GM19395 (cell line): ENCODE measurements at regions not wholly inside any gene's neighbourhood (a gene's known extent, or its start where the extent isn't known, plus 50 kb on each side); places are given as distances from the start of the nearest gene placed in this dataset.

Experiments used
- ATAC-seq: cut with Tn5 transposase; IDR thresholded peaks from one replicate; pipeline ENCODE4 v1.9.1; 2021; ENCODE audit warnings: mild to moderate bottlenecking, moderate library complexity; ENCODE audit not compliant: unreplicated experiment

- ATAC-seq: no peak
These were observed 590.7 kb downstream of the ANXA1 start for GRCh38 chr9:73742412-73742811.

GRCh38 chr9:73743826-73744225 is 592.2 kb downstream of the ANXA1 start:
- ATAC-seq: no peak

GRCh38 chr9:73745598-73745997 is 593.9 kb downstream of the ANXA1 start:
- ATAC-seq: no peak

- ATAC-seq: no peak
These were observed 601.5 kb downstream of the ANXA1 start for GRCh38 chr9:73753171-73753570.

- ATAC-seq: no peak
These were observed 610.2 kb downstream of the ANXA1 start for GRCh38 chr9:73761905-73762304.

- no peak for ATAC-seq
These were observed 622.2 kb downstream of the ANXA1 start for GRCh38 chr9:73773896-73774295.

GRCh38 chr9:73775757-73776156 is 624.1 kb downstream of the ANXA1 start:
- no peak for ATAC-seq

GRCh38 chr9:73780916-73781315 is 629.3 kb downstream of the ANXA1 start:
- no peak for ATAC-seq

GRCh38 chr9:73782166-73782565 is 630.5 kb downstream of the ANXA1 start:
- ATAC-seq: no peak

GRCh38 chr9:73799446-73799845 is 647.8 kb downstream of the ANXA1 start:
- no peak for ATAC-seq

GRCh38 chr9:73805111-73805510 is 653.4 kb downstream of the ANXA1 start:
- ATAC-seq: no peak

GRCh38 chr9:73805853-73806458 is 654.3 kb downstream of the ANXA1 start:
- no peak for ATAC-seq

GRCh38 chr9:73806876-73807275 is 655.2 kb downstream of the ANXA1 start:
- ATAC-seq: no peak

- no peak for ATAC-seq
These were observed 656.3 kb downstream of the ANXA1 start for GRCh38 chr9:73807952-73808351.

- no peak for ATAC-seq
These were observed 659.0 kb downstream of the ANXA1 start for GRCh38 chr9:73810585-73811215.

- ATAC-seq: no peak
These were observed 661.9 kb downstream of the ANXA1 start for GRCh38 chr9:73813546-73813945.

- no peak for ATAC-seq
These were observed 665.2 kb downstream of the ANXA1 start for GRCh38 chr9:73816905-73817304.

GRCh38 chr9:73824671-73825070 is 672.5 kb upstream of the RORB start:
- ATAC-seq: no peak

GRCh38 chr9:73838871-73839270 is 658.3 kb upstream of the RORB start:
- no peak for ATAC-seq

- no peak for ATAC-seq
These were observed 657.7 kb upstream of the RORB start for GRCh38 chr9:73839471-73839870.

- ATAC-seq: no peak
These were observed 656.1 kb upstream of the RORB start for GRCh38 chr9:73841018-73841417.

- no peak for ATAC-seq
These were observed 653.0 kb upstream of the RORB start for GRCh38 chr9:73844135-73844534.

GRCh38 chr9:73845539-73845938 is 651.6 kb upstream of the RORB start:
- peak; percentile 83 for ATAC-seq
